Peyer's patch (tissue), 4 donors: ENCODE measurements at regions not wholly inside any gene's neighbourhood (a gene's known extent, or its start where the extent isn't known, plus 50 kb on each side); places are given as distances from the start of the nearest gene placed in this dataset.

Source experiments
- CTCF ChIP-seq, 6 experiments: fragments of 450-650 bp in 4 of 6; fragments of 200-600 bp in 2 of 6; sonication (generic) in 1 of 6; IDR thresholded peaks; one replicate each; pipeline ENCODE4 v1.5.1; 2017 to 2019; ENCODE audit warnings: antibody characterized with exemption in 6 of 6, mild to moderate bottlenecking in 3 of 6, moderate library complexity in 1 of 6
- POLR2A ChIP-seq, 2 donors: fragments of 450-650 bp; IDR thresholded peaks; one replicate each; pipeline ENCODE4 v1.5.1; 2017; ENCODE audit warnings: antibody characterized with exemption in 2 of 2, mild to moderate bottlenecking in 2 of 2, moderate library complexity in 2 of 2

DNA sequence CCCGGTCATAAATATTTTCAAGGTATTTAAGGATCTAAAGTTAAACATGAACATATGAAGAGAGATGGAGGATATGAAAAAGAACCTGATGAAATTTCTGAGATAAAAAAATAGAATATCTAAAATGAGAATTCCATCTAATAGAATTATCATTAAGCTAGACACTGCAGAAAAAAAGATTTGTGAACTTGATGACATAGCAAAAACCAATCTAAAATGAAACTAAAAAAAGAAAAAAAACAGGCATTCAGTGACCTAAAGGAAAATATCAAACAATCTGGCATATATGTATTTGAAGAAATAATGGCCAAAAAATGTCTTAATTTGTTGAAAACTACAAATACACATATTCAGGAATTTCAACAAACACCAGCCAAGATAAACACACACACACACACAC lies 81.6 kb upstream of the ZC3H12C start:
- TF ChIP-seq CTCF (IDR thresholded peaks at IDR 0.05) (no peak), POLR2A (IDR thresholded peaks at IDR 0.05) (no peak)
